ENCODE measurements at regions not wholly inside any gene's neighbourhood (a gene's known extent, or its start where the extent isn't known, plus 50 kb on each side); places are given as distances from the start of the nearest gene placed in this dataset.

DNA sequence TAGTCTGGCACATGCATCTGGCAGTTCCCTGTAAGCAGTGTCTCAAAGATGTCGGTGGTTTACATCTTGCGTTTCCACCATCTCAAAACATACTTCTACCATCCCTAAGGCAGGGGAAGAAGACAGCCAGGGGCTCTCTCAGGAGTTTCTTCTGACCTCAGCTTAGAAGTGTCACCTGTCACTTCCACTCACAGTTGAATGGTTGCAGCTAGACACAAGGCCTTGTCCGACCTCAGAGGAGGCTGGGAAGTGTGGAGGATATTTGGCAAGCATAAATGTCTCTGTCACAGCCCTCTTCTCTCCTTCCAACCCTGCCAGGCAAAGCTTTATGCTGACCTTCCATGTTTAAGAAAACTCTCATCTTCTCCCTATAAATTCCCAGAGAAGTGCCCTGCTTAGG, 193.3 kb downstream of the HERPUD2 start:
- DNase-seq (ENCODE audit: low spot score): no peak

GRCh38 chr7:35499226-35499625, 195.7 kb downstream of the HERPUD2 start:
- no peak for DNase-seq (ENCODE audit: low spot score)

DNA sequence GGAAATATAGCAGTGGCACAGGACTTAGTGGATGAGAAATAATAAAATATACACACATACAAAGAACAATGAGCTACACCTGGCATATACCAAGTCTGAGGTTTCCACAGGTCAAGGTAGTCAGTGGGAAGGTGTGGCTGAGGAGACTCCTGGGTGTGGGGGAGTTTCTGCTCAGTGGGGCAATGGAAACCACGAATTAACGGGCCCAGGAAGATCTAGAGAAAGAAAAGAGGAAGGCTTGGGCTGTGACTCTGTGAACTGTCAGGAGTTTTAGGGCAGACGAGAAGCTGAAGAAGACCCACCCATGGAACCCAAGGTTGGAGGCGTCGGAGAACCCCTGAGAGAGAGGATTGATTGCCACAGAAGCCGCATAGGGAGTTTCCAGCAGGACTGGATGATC, 196.5 kb downstream of the HERPUD2 start:
- DNase-seq (ENCODE audit: low spot score): no peak

DNA sequence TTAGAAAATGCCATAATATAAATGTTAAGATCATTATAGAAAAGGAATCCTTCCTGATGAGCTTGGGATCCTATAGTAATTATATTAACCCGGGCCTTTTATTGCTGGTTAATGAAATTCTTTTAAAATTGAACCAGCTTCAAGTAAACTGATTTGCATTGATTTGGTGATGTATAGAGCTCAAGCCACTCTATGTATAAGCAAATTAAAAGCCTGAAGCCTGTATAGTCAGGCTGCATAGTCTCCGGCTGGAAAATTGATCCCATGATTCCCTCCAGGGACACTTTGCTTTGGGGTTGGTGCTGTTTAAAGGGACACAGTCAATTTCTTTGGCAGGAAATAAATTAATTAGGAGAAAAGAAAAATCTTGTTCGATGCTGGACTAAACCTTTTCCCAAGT, 199.1 kb downstream of the HERPUD2 start:
- no peak for DNase-seq (ENCODE audit: low spot score)

DNA sequence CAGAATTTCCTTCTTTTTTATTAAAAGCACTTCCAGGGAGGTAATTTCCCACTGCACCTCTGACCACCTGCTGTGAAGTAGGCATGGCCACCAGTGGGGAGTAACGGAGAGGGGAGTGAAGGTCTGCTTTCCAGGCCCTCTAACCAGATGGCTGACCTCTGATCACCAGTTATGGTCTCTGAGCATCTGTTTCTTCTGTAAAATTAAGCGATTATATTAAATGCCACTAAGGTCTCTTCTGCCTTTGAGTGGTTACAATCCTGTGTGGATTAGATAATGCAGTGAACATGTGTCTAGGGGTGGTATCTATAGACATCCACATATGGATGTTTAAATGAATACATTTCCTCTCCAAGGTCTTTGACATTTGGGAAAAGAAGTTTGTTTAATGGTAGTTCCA, 199.6 kb downstream of the HERPUD2 start:
- DNase-seq (ENCODE audit: low spot score): no peak

- no peak for DNase-seq (ENCODE audit: low spot score)
These were observed 200.5 kb downstream of the HERPUD2 start for GRCh38 chr7:35494407-35494806.

DNA sequence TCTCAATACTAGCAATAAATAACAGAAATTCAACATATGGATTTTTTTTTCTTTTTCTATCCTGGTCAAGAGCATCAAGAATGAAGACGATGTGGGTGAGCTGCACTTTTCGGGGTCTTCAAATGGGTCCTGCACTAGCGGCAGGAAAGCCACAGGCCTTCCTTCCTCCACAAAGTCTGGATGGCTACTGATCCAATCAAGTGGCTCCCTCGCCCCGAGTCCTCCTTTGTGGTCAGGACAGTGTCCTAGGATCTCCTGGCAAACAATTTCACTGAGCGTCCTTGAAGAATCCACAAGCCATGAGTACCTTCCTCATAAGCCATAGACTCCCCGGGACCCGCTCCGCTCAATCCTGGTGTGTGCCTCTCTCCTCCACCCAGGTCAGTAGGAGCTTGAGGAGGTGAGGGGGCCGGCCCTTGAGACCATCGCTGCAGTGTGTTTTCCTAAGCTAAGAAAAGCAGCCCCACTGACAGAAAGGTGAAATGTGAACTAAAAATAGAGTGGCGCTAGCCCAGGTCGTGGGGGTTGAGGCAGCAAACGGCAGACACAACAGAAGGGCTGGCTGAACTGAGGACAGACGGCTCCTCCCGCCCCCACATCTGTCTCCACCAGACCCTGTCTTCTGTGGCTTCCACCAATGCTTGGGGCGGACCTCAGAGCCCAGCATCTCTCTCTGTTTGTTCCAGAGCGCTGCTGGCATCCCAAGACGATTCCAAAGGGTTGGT, 202.3 kb downstream of the HERPUD2 start:
- no peak for DNase-seq (ENCODE audit: low spot score)

GRCh38 chr7:35491233-35491632, 203.7 kb downstream of the HERPUD2 start:
- DNase-seq (ENCODE audit: low spot score): no peak

- DNase-seq (ENCODE audit: low spot score): no peak
These were observed 207.1 kb downstream of the HERPUD2 start for GRCh38 chr7:35487841-35488240.

DNA sequence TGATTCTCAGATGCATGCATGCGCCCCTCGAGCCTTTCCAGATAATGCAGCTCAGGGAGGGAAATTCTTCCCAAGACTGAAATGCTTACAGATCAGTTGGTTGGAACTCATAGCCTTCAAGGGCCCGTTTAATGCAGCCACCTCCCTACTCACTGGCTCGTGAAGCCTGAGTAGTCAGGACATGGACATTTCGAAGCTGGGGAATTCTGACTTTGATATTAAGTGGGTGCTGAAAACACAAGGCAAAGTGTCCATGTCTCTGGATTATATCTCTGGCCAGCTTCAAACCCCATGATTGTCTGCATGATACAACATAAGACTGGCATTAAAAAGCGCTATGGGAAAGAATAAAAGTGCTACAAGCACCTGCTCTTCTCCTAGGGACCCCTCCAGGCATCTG, 207.5 kb downstream of the HERPUD2 start:
- DNase-seq (ENCODE audit: low spot score): no peak

GRCh38 chr7:35485436-35485835, 209.5 kb downstream of the HERPUD2 start:
- no peak for DNase-seq (ENCODE audit: low spot score)

DNA sequence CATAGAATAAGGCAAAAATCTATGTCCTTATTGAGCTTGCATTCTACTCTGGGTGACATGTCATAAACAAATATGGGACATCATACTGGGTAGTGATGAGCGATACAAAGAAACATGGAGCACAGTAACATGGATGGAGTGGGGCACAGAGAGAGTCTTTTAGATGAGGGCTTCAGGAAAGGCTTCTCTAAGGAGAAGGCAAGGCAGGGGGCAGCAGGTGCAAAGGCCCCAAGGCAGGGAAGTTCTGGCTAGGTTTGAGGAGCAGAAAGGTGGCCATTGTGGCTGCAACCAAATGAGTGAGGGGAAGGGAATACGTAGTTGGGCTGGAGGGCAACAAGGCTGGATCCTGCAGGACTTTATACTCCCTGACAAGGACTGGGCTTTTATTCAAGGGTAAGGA, 211.4 kb downstream of the HERPUD2 start:
- no peak for DNase-seq (ENCODE audit: low spot score)

DNA sequence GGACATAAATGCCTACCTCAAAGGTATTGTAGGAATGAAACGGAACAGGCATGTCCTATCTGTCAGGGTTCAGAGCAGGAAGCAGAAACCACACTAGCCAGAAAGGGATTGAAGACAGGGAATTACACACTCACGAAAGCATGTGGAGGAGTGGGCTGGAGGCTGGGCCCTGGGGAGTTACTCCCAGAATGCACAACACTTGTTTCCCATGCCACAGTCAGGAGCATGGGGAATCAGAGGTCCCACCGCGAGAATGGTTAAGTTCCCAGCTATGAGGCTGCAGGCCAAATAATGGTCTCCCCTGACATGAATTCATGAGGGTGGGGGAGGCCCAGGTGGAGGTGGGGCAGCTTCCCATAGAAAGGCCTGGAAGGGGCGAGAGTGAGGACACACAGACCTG, 212.7 kb downstream of the HERPUD2 start:
- DNase-seq (ENCODE audit: low spot score): no peak

GRCh38 chr7:35480806-35481205, 214.1 kb downstream of the HERPUD2 start:
- DNase-seq (ENCODE audit: low spot score): no peak

DNA sequence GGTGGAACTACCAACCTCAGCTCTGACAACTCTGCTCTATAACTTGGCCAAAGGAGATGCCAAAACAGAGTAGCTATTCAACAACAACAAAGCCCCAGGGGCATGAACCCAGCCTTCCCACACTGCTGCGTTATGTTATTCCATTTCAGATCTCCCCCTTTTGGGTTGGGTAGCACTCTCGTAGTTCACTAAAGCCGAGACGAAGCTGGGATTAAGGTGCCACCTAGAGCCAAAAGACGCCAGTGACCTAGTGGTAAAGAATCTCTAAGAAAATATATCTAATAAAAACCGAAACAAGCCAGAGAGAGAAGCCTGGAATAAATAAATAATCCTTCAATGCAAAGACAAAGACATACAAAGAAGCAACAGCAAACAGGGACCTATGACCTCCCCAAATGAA, 217.3 kb downstream of the HERPUD2 start:
- DNase-seq (ENCODE audit: low spot score): no peak

DNA sequence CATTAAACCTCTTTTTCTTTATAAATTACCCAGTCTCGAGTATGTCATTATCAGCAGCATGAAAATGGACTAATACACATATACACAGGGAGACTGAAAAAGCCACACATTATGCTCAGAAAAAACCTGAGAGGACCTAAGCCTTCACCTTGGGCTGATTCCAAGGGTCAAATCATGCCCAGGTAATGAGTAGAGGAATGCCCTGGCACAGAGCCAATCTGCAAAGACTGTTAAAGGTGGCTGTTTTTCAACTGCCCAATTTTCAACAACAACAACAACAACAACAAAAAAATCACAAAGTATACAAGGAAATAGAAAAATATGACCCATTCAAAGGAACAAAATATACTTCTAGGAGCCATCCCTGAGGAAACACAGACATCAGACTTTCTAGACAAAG, 220.2 kb upstream of the TBX20 start:
- no peak for DNase-seq (ENCODE audit: low spot score)

DNA sequence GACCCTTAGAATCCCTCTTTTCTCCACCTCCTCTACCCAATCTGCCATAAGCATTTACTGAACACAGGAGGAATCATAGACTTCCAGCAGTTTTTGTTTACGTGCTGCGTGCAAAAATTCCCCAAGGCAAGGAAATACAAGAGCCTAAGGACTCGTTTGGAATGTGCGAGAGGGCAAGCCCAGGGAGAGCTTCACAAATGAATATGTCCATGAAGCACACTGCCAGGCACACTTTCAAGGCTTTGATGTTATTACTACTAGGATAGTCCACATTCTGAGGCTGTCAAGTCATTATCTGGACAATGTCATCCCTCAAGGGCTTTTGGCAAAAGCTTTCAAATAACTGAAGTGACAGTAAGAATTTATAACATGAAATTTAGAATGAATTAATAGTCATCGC, 214.7 kb upstream of the TBX20 start:
- no peak for DNase-seq (ENCODE audit: low spot score)

DNA sequence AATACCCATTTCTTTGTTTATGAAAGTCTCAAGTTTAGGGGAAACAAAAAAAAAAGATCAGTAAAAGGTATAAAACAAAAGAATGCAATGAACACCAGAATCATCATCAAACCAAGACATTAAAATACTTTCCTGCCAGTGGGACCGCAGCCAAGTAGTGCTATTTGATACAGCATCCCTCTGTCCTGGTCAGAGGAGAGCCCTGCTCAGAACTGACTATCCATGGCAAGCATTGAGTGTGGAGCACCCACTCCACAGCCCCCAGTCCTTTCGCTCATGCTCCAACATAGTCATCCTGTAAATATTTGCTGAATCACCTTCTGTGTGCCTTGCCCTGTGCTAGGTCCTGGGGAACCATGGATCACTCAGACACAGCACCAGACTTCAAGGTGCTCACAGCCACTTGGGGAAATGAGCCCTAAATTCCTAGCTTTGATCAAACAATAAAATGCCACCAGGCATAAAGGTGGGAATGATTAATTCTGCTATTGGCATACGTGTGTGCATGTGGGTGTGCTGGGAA, 213.6 kb upstream of the TBX20 start:
- no peak for DNase-seq (ENCODE audit: low spot score)

DNA sequence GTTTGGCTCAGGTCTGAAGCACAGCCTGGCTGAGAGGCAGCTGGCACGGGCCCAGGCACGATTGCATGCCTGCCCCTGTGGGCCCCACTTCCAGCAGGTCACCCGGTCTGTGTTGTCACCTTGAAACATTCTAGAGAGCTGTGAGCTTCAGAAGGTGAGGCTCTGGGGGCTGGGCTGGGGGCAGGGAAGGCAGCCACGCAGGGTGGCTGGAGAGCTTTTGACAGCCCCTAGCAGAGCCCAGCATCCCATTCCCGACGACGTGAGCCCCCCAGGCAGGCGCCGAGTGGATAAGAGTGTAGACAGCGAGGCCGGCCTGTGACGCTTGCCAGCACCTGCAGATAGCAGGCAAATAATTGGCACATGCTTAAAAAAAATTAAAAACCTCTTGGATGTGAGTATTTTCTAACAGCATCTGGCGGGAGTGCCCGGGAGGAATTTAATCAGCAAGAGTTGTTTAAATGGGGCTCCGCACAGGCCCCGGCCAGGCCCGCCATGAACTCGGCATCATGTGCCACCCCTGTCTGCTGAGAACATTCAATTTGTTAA, 212.0 kb upstream of the TBX20 start:
- DNase-seq (ENCODE audit: low spot score): no peak

- no peak for DNase-seq (ENCODE audit: low spot score)
These were observed 209.9 kb upstream of the TBX20 start for GRCh38 chr7:35463751-35464150.

- no peak for DNase-seq (ENCODE audit: low spot score)
These were observed 209.3 kb upstream of the TBX20 start for GRCh38 chr7:35463176-35463700.

DNA sequence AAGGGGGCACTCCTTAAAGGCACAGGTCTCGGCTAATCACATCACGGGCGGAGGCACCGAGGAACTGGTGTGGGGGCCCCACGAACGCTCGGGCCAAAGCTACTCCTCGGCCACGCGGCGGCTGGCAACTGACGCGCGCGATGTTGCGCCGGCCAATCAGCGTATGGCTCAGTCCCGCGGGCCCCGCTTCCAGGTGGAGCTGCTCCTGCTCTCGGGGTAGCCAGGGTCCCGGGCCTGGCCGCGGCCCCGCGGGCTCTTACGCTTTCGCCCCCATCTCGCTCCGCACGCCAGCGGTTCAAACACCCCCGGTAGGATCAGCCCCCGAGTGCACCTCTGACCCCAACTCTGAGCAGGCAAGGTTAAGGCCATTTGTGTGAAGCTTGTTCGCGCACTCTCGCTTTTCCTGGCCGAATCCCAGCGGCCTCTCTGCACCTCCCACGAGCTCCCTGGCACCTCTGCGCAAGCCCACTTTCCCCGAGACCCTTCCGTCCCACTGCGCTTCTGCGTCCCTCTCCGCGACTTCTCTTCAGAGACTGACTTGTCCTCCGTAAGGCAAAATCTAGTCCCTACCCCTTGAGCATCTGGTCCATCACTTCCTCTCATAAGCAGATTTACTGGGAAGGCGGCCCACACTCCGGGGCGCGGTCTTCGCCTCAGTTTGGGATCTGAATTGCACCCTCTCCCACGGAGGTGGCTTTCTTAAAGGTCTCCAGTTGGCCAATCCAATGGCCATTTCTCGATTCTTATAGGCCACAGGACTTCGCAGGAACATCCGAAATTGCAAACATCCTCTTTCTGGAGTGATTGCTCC, 200.9 kb upstream of the TBX20 start:
- no peak for DNase-seq (ENCODE audit: low spot score)

All from HT-29 (cell line).